Heart right ventricle (tissue), 16 donors: ENCODE measurements at regions not wholly inside any gene's neighbourhood (a gene's known extent, or its start where the extent isn't known, plus 50 kb on each side); places are given as distances from the start of the nearest gene placed in this dataset.

Experiments used
- ATAC-seq, 8 donors: fragments of 200-7000 bp; cut with Tn5 transposase; one replicate each; pipeline ENCODE4 v1.9.1; 2020; ENCODE audit warnings: mild to moderate bottlenecking in 8 of 8, moderate library complexity in 8 of 8, moderate number of reproducible peaks in 1 of 8
- DNase-seq, 2 donors: peaks; one replicate each; pipeline ENCODE4 v3.0.0-alpha.2; 2020
- H3K27ac ChIP-seq, 10 donors: fragments of 200-600 bp; sonication (generic) in 2 of 10; one replicate each; pipeline versions ENCODE4 v1.5.0 to v1.8.0; 2020 to 2022; ENCODE audit warnings: mild to moderate bottlenecking in 3 of 10
- H3K27me3 ChIP-seq, 7 donors: fragments of 200-600 bp; one replicate each; pipeline ENCODE4 v1.8.0; 2021 to 2022; ENCODE audit warnings: mild to moderate bottlenecking in 2 of 7
- H3K36me3 ChIP-seq, 9 donors: fragments of 200-600 bp; sonication (generic) in 1 of 9; one replicate each; pipeline versions ENCODE4 v1.5.0 to v1.8.0; 2020 to 2022; ENCODE audit warnings: mild to moderate bottlenecking in 2 of 9
- H3K4me1 ChIP-seq, 9 donors: fragments of 200-600 bp; sonication (generic) in 1 of 9; one replicate each; pipeline versions ENCODE4 v1.5.0 to v1.8.0; 2020 to 2022; ENCODE audit warnings: mild to moderate bottlenecking in 4 of 9
- H3K4me3 ChIP-seq, 10 donors: fragments of 200-600 bp; sonication (generic) in 2 of 10; one replicate each; pipeline versions ENCODE4 v1.5.0 to v1.8.0; 2020 to 2022; ENCODE audit warnings: mild to moderate bottlenecking in 7 of 10, moderate library complexity in 2 of 10
- H3K9me3 ChIP-seq, 11 donors: fragments of 200-600 bp in 10 of 11; sonication (generic) in 2 of 11; one replicate each; pipeline versions ENCODE4 v1.5.0 to v1.8.0; 2013 to 2022; ENCODE audit warnings: mild to moderate bottlenecking in 2 of 11, control low read depth in 1 of 11, moderate library complexity in 1 of 11
- CTCF ChIP-seq, 9 donors: fragments of 200-600 bp; sonication (generic) in 2 of 9; IDR thresholded peaks; one replicate each; pipeline versions ENCODE4 v1.5.0 to v1.8.0; 2021 to 2022; ENCODE audit warnings: antibody characterized with exemption in 9 of 9, mild to moderate bottlenecking in 5 of 9, moderate library complexity in 1 of 9
- WGBS, 2 donors: extraction: QIAGEN DNeasy Blood & Tissue Kit; methylation state at CpG; one replicate each; pipeline ENCODE4 v1.1.7; 2013; ENCODE audit warnings: inconsistent platforms in 1 of 2; 5-methylcytosine and 5-hydroxymethylcytosine counted together
- intact Hi-C, 10 donors: fragments of 100-400 bp; cut with DNase I; formaldehyde crosslinking; loops; one replicate each; pipeline versions ENCODE4 v1.11.1 to v1.14.2; 2022
- donor health status: Arrhythmogenic right ventricular cardiomyopathy.
- donor health status: ischemic (EF 13 %, LVEDD 7.1; RV severe dilation, severe dysfunction).
- donor health status: healthy with polysubstance abuse.
- donor health status: DM: no; HTN: yes; CAD: no.
- donor health status: DM: no; HTN: no; CAD: no.
- donor health status: ischemic (EF 25% LVEDD 6.9; RV normal size, moderate dysfunction).
- donor health status: ischemic (EF 25% LVEDD 5.7; RV mildly dilated, moderate dysfunction).
- donor health status: healthy.
- donor health status: DM: yes; HTN: yes; CAD: no.
- donor health status: Ischemic cardiomyopathy.
- donor health status: ischemic (EF 35%, LVEDD 5.7; RV mildly dilated, moderate dysfunction).
- donor health status: nonischemic (EF 11% LVEDD 7.7; RV severe dilation, severe dysfunction).
- donor health status: DM: yes; HTN: yes; CAD: no.
- donor health status: PGD.
- donor health status: ischemic (EF 29% LVEDD 5.4; RV normal size, mild dysfunction).
- donor health status: nonischemic (EF 23%, LVEDD 6.1; RV moderate dilation, normal function).

- no peaks in the 10 kb centered on the region for H3K36me3 ChIP-seq
- DNase-seq = no peak
- H3K9me3 ChIP-seq = peaks cover 0 to 37% (median 0%) of the 10 kb centered on the region in 11 donors
- intact Hi-C loops = no loop called here
- no peaks in the 10 kb centered on the region for H3K4me1 ChIP-seq
- no peak overlapping the region for H3K4me3 ChIP-seq
- ATAC-seq = no peak
- no peak overlapping the region for H3K27ac ChIP-seq
- peaks cover 0 to 6% (median 0%) of the 10 kb centered on the region in 7 donors for H3K27me3 ChIP-seq
- 78 to 84% methylated on average over 12 of the region's 12 CpGs for WGBS, 2 donors
- no peak for TF ChIP-seq CTCF (IDR thresholded peaks at IDR 0.05)
Measured at GRCh38 chr10:37681617-37681999, 175.8 kb downstream of the ZNF248 start.

GRCh38 chr10:37680716-37681616 lies 176.4 kb downstream of the ZNF248 start:
- Histone ChIP-seq H3K4me1 (no peaks in the 10 kb centered on the region), H3K9me3 (peaks cover 0 to 35% (median 0%) of the 10 kb centered on the region in 11 donors), H3K27ac (no peak overlapping the region), H3K4me3 (no peak overlapping the region), H3K36me3 (no peaks in the 10 kb centered on the region), H3K27me3 (peaks cover 0 to 6% (median 0%) of the 10 kb centered on the region in 7 donors)
- 79 to 81% methylated on average over 52 of the region's 52 CpGs for WGBS, 2 donors
- DNase-seq (no peak), ATAC-seq (peak in 1 of 8 donors; percentile 25)
- intact Hi-C loops = no loop called here
- no peak for TF ChIP-seq CTCF (IDR thresholded peaks at IDR 0.05)

GRCh38 chr10:37680243-37680683 lies 177.1 kb downstream of the ZNF248 start:
- no peaks in the 10 kb centered on the region for H3K36me3 ChIP-seq
- no peak overlapping the region for H3K4me3 ChIP-seq
- 81 to 83% methylated on average over 27 to 30 of the region's 30 CpGs for WGBS, 2 donors
- no peak for DNase-seq
- H3K27me3 ChIP-seq = peaks cover 0 to 6% (median 0%) of the 10 kb centered on the region in 7 donors
- no peak for TF ChIP-seq CTCF (IDR thresholded peaks at IDR 0.05)
- no peak overlapping the region for H3K27ac ChIP-seq
- ATAC-seq = peak in 1 of 8 donors; percentile 51
- intact Hi-C loops = no loop called here
- no peaks in the 10 kb centered on the region for H3K4me1 ChIP-seq
- peaks cover 0 to 30% (median 0%) of the 10 kb centered on the region in 11 donors for H3K9me3 ChIP-seq

GRCh38 chr10:37679465-37679864 lies 177.9 kb downstream of the ZNF248 start:
- Histone ChIP-seq H3K27ac (no peak overlapping the region), H3K36me3 (no peaks in the 10 kb centered on the region), H3K4me3 (no peak overlapping the region), H3K27me3 (peaks cover 0 to 6% (median 0%) of the 10 kb centered on the region in 7 donors), H3K4me1 (no peaks in the 10 kb centered on the region), H3K9me3 (peaks cover 0 to 30% (median 0%) of the 10 kb centered on the region in 11 donors)
- ATAC-seq = no peak
- TF ChIP-seq CTCF (IDR thresholded peaks at IDR 0.05) = no peak
- WGBS, 2 donors = 89 to 91% methylated on average over 8 of the region's 8 CpGs
- DNase-seq = no peak
- intact Hi-C loops = no loop called here
